Endothelial cell of umbilical vein (primary cell): ENCODE measurements at regions not wholly inside any gene's neighbourhood (a gene's known extent, or its start where the extent isn't known, plus 50 kb on each side); places are given as distances from the start of the nearest gene placed in this dataset.

ENCODE experiments used
- BruUV-seq: library from RNA; stranded (reverse); fragments of 400-500 nt; replicated peaks from 2 replicates; lab custom pipeline; 2021; lab: Mats Ljungman, UMichigan
- CTCF ChIA-PET: fragments of 300-600, 350-600 bp; sonication (Branson Sonifier 250); formaldehyde crosslinking; loops from one replicate; lab custom pipeline; 2021; ENCODE audit warnings: antibody characterized with exemption, inconsistent platforms; lab: Charles Lee
- POLR2A ChIA-PET: fragments of 300-600, 350-600 bp; sonication (Branson Sonifier 250); formaldehyde crosslinking; loops from one replicate; lab custom pipeline; 2021; ENCODE audit warnings: antibody characterized with exemption, inconsistent platforms; lab: Charles Lee
- DNase-seq: peaks from one replicate; pipeline ENCODE4 v3.0.0-alpha.2; 2011; ENCODE audit warnings: low read depth, low spot score
- FAIRE-seq: peaks from 2 replicates; lab custom pipeline; 2011; peaks lifted over from hg19 to GRCh38; lab: Jason Lieb, UNC
- H2AFZ ChIP-seq: 2 replicates; pipeline ENCODE4 v1.6.0; 2012; ENCODE audit warnings: low read depth, low read length, control low read depth, inconsistent platforms
- H3K27ac ChIP-seq: 2 replicates; pipeline ENCODE4 v1.5.1; 2011; ENCODE audit warnings: low read depth, mild to moderate bottlenecking, control low read depth, low read length, moderate library complexity; ENCODE audit not compliant: insufficient read depth
- H3K27me3 ChIP-seq, 2 experiments: 2 replicates each; pipeline versions ENCODE4 v1.6.0 to v1.6.1; 2011; ENCODE audit warnings: low read length in 2 of 2, mixed read lengths in 1 of 2; ENCODE audit not compliant: control insufficient read depth in 2 of 2, insufficient read depth in 2 of 2
- H3K36me3 ChIP-seq, 2 experiments: 2 replicates in 1 of 2; 3 replicates in 1 of 2; pipeline ENCODE4 v1.5.1; 2011; ENCODE audit warnings: low read length in 2 of 2, mild to moderate bottlenecking in 1 of 2, moderate library complexity in 1 of 2; ENCODE audit not compliant: control insufficient read depth in 2 of 2, insufficient read depth in 2 of 2; ENCODE audit errors: extremely low read depth in 1 of 2
- H3K4me1 ChIP-seq: 3 replicates; pipeline ENCODE4 v1.5.1; 2011; ENCODE audit warnings: mild to moderate bottlenecking, low read length; ENCODE audit not compliant: control insufficient read depth, insufficient read depth; ENCODE audit errors: extremely low read depth
- H3K4me2 ChIP-seq: 2 replicates; pipeline ENCODE4 v1.6.1; 2011; ENCODE audit warnings: low read length, control low read depth, mixed read lengths; ENCODE audit not compliant: insufficient read depth
- H3K4me3 ChIP-seq, 3 experiments: fragments of 200-600 bp in 1 of 3; sonication (generic), shearing (Covaris generic) in 1 of 3; replicated peaks in 1 of 3; 2 replicates each; pipeline ENCODE4 v1.5.1; 2011 to 2016; ENCODE audit warnings: control low read depth in 3 of 3, low read length in 3 of 3, mild to moderate bottlenecking in 2 of 3, inconsistent platforms in 1 of 3, low read depth in 1 of 3, moderate library complexity in 1 of 3; ENCODE audit not compliant: insufficient read depth in 1 of 3
- H3K79me2 ChIP-seq: 2 replicates; pipeline ENCODE4 v1.6.0; 2012; ENCODE audit warnings: low read length, inconsistent platforms; ENCODE audit not compliant: control insufficient read depth, insufficient read depth
- H3K9ac ChIP-seq: replicated peaks from 2 replicates; pipeline ENCODE3; 2011; ENCODE audit warnings: low read length, control low read depth; ENCODE audit not compliant: insufficient read depth; ENCODE audit errors: extremely low read depth
- H3K9me1 ChIP-seq: replicated peaks from 3 replicates; pipeline ENCODE4 v1.6.0; 2011; ENCODE audit warnings: mild to moderate bottlenecking, low read length; ENCODE audit not compliant: control insufficient read depth, insufficient read depth; ENCODE audit errors: extremely low read depth
- H3K9me3 ChIP-seq: replicated peaks from 2 replicates; pipeline ENCODE4 v1.5.1; 2012; ENCODE audit warnings: low read length, inconsistent platforms; ENCODE audit not compliant: control insufficient read depth, insufficient read depth
- H4K20me1 ChIP-seq: replicated peaks from 2 replicates; pipeline ENCODE3; 2011; ENCODE audit warnings: mild to moderate bottlenecking, low read length; ENCODE audit not compliant: control insufficient read depth, insufficient read depth; ENCODE audit errors: extremely low read depth
- EZH2 ChIP-seq: IDR thresholded peaks from 2 replicates; pipeline ENCODE4 v1.6.1; 2012; ENCODE audit warnings: borderline replicate concordance, low read depth, mild to moderate bottlenecking, moderate library complexity, low read length, inconsistent platforms; ENCODE audit not compliant: severe bottlenecking
- FOS ChIP-seq: IDR thresholded peaks from 2 replicates; pipeline ENCODE4 v1.6.1; 2011; ENCODE audit warnings: mild to moderate bottlenecking, low read length, moderate library complexity, borderline replicate concordance; ENCODE audit not compliant: insufficient read depth
- GATA2 ChIP-seq: IDR thresholded peaks from 2 replicates; pipeline ENCODE4 v1.7.0; 2011; ENCODE audit warnings: low read depth, mild to moderate bottlenecking, moderate library complexity, mixed read lengths, low read length; ENCODE audit not compliant: insufficient read length, insufficient read depth
- JUN ChIP-seq: IDR thresholded peaks from 2 replicates; pipeline ENCODE4 v1.6.1; 2011; ENCODE audit warnings: borderline replicate concordance, low read depth; ENCODE audit not compliant: insufficient read length, insufficient read depth
- MYC ChIP-seq: IDR thresholded peaks from one replicate; pipeline ENCODE4 v1.6.1; 2011; ENCODE audit warnings: mild to moderate bottlenecking, low read depth, low read length
- POLR2A ChIP-seq: IDR thresholded peaks from 2 replicates; pipeline ENCODE4 v1.6.1; 2012; ENCODE audit warnings: low read depth, mild to moderate bottlenecking, control low read depth, low read length
- POLR2AphosphoS5 ChIP-seq: IDR thresholded peaks from 2 replicates; pipeline ENCODE4 v1.6.1; 2012; ENCODE audit warnings: low read depth, mild to moderate bottlenecking, control low read depth, low read length, moderate library complexity; ENCODE audit not compliant: insufficient read depth
- dilution Hi-C: fragments of 300-500 bp; cut with MboI; formaldehyde crosslinking; loops from one replicate; pipeline ENCODE4 v1.15.0; 2019; ENCODE audit warnings: low sequenced_read_pairs; ENCODE audit not compliant: extremely low pct_ligation_motif_present
- intact Hi-C: fragments of 100-400 bp; cut with micrococcal nuclease; formaldehyde crosslinking; loops from one replicate; pipeline ENCODE4 v1.10.0; 2022
- TF ChIP-seq, protein P1 (sequence below): IDR thresholded peaks from 2 replicates; pipeline ENCODE4 v1.6.1; 2011; ENCODE audit not compliant: insufficient read depth, insufficient read length
- TF ChIP-seq, protein P2 (sequence below), 2 donors: IDR thresholded peaks; 1 replicate in 1 of 2; 2 replicates in 1 of 2; pipeline ENCODE4 v1.5.1; 2011; ENCODE audit warnings: low read length in 2 of 2, mild to moderate bottlenecking in 2 of 2, moderate library complexity in 2 of 2, control low read depth in 1 of 2, inconsistent platforms in 1 of 2, low read depth in 1 of 2; ENCODE audit not compliant: insufficient read depth in 1 of 2; ENCODE audit errors: extremely low read depth in 1 of 2

DNA sequence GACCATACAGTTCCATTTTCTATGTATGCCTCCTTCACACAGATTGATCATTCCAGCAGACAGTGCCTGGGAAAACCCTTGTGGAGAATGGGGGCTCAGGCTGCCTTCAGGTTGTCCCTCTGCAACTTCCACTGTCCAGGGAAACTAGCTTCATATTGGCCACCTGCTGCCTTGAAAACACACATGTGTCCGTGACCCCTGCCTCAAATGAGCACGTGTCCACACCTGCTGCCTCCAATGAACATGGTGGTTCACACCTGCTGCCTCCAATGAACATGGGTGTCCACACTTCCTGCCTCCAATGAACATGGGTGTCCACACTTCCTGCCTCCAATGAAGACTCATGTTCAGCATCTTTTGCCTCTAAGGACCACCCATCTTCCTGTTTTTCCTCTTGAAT is 185.4 kb upstream of the ADCY2 start:
- ChIA-PET CTCF (no interaction called here), POLR2A (no interaction called here)
- H3K9ac ChIP-seq, result no peak overlapping the region
- H3K27me3 ChIP-seq, result no peaks in the 10 kb centered on the region
- intact Hi-C loops, result no loop called here
- FAIRE-seq (no peak), DNase-seq (no peak)
- H3K4me3 ChIP-seq, result no peak overlapping the region
- no peak overlapping the region for H3K27ac ChIP-seq
- no peaks in the 10 kb centered on the region for H3K36me3 ChIP-seq
- no peak overlapping the region for H3K4me2 ChIP-seq
- H4K20me1 ChIP-seq, result no peaks in the 10 kb centered on the region
- H3K4me1 ChIP-seq, result no peaks in the 10 kb centered on the region
- TF ChIP-seq FOS, result no peak
- TF ChIP-seq JUN, result no peak
- TF ChIP-seq POLR2A, result no peak
- TF ChIP-seq POLR2AphosphoS5, result no peak
- TF ChIP-seq, protein P1, sequence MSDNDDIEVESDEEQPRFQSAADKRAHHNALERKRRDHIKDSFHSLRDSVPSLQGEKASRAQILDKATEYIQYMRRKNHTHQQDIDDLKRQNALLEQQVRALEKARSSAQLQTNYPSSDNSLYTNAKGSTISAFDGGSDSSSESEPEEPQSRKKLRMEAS, result no peak
- TF ChIP-seq GATA2, result no peak
- TF ChIP-seq, protein P2, sequence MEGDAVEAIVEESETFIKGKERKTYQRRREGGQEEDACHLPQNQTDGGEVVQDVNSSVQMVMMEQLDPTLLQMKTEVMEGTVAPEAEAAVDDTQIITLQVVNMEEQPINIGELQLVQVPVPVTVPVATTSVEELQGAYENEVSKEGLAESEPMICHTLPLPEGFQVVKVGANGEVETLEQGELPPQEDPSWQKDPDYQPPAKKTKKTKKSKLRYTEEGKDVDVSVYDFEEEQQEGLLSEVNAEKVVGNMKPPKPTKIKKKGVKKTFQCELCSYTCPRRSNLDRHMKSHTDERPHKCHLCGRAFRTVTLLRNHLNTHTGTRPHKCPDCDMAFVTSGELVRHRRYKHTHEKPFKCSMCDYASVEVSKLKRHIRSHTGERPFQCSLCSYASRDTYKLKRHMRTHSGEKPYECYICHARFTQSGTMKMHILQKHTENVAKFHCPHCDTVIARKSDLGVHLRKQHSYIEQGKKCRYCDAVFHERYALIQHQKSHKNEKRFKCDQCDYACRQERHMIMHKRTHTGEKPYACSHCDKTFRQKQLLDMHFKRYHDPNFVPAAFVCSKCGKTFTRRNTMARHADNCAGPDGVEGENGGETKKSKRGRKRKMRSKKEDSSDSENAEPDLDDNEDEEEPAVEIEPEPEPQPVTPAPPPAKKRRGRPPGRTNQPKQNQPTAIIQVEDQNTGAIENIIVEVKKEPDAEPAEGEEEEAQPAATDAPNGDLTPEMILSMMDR (IDR thresholded peaks at IDR 0.05; ENCODE audit: extremely low read depth in 1 of 2, insufficient read depth in 1 of 2, low read depth in 1 of 2, low read length in 2 of 2), result no peak
- no peak for TF ChIP-seq MYC
- no peak for TF ChIP-seq EZH2
- H2AFZ ChIP-seq, result no peak overlapping the region
- dilution Hi-C loops, result no loop called here
- no peaks in the 10 kb centered on the region for H3K79me2 ChIP-seq
- BruUV-seq, result no TSS peak
- H3K9me3 ChIP-seq, result no peaks in the 10 kb centered on the region
- no peaks in the 10 kb centered on the region for H3K9me1 ChIP-seq
